ENCODE measurements at regions not wholly inside any gene's neighbourhood (a gene's known extent, or its start where the extent isn't known, plus 50 kb on each side); places are given as distances from the start of the nearest gene placed in this dataset.
"Not testable (repeated sequence)": the region's sequence is repeated elsewhere in the genome, so short reads cannot be mapped to it uniquely, and the experiment has no call there.

- DNase-seq = peak; percentile 4
Measured at GRCh38 chr6:84581494-84582259, 182.7 kb downstream of the TBX18 start.

- DNase-seq = no peak
Measured at GRCh38 chr6:84579404-84579803, 185.0 kb downstream of the TBX18 start.

- no peak for DNase-seq
Measured at GRCh38 chr6:84576029-84576428, 188.4 kb downstream of the TBX18 start.

GRCh38 chr6:84575264-84575663 is 189.1 kb downstream of the TBX18 start:
- DNase-seq = no peak

- no peak for DNase-seq
Measured at GRCh38 chr6:84569882-84570281, 194.5 kb downstream of the TBX18 start.

GRCh38 chr6:84568971-84569370 is 195.4 kb downstream of the TBX18 start:
- no peak for DNase-seq

- DNase-seq = not testable (repeated sequence)
Measured at GRCh38 chr6:84565718-84566117, 198.7 kb downstream of the TBX18 start.

- no peak for DNase-seq
Measured at GRCh38 chr6:84560436-84561390, 203.7 kb downstream of the TBX18 start.

- DNase-seq = no peak
Measured at GRCh38 chr6:84556541-84557335, 207.7 kb downstream of the TBX18 start.

- DNase-seq = no peak
Measured at GRCh38 chr6:84554706-84555105, 209.7 kb downstream of the TBX18 start.

GRCh38 chr6:84554074-84554473 is 210.3 kb downstream of the TBX18 start:
- no peak for DNase-seq

- DNase-seq = no peak
Measured at GRCh38 chr6:84553527-84553926, 210.9 kb downstream of the TBX18 start.

- no peak for DNase-seq
Measured at GRCh38 chr6:84551797-84552196, 212.6 kb downstream of the TBX18 start.

GRCh38 chr6:84549917-84550316 is 214.5 kb downstream of the TBX18 start:
- DNase-seq = no peak

GRCh38 chr6:84547341-84547801 is 217.0 kb downstream of the TBX18 start:
- no peak for DNase-seq

- DNase-seq = no peak
Measured at GRCh38 chr6:84546427-84546914, 217.9 kb downstream of the TBX18 start.

GRCh38 chr6:84539122-84539856 is 225.1 kb downstream of the TBX18 start:
- no peak for DNase-seq

GRCh38 chr6:84536885-84537638 is 227.3 kb downstream of the TBX18 start:
- DNase-seq = no peak

GRCh38 chr6:84528201-84528600 is 236.2 kb downstream of the TBX18 start:
- no peak for DNase-seq

GRCh38 chr6:84526631-84527030 is 237.8 kb downstream of the TBX18 start:
- DNase-seq = no peak

- DNase-seq = no peak
Measured at GRCh38 chr6:84525907-84526306, 238.5 kb downstream of the TBX18 start.

Measured in RPMI8226 (cell line).